Loucy (cell line): ENCODE measurements at regions not wholly inside any gene's neighbourhood (a gene's known extent, or its start where the extent isn't known, plus 50 kb on each side); places are given as distances from the start of the nearest gene placed in this dataset.

ENCODE experiments used
- H2AFZ ChIP-seq: fragments of 200-600 bp; sonication (generic); 2 replicates; pipeline ENCODE4 v1.6.0; 2016; ENCODE audit warnings: antibody characterized with exemption, mild to moderate bottlenecking, low read length, moderate library complexity
- H3F3A ChIP-seq: fragments of 200-600 bp; 2 replicates; pipeline ENCODE4 v1.6.0; 2016; ENCODE audit warnings: antibody characterized with exemption, low read depth, mild to moderate bottlenecking
- H3K27me3 ChIP-seq: fragments of 200-600 bp; sonication (generic); 2 replicates; pipeline ENCODE4 v1.6.1; 2014; ENCODE audit warnings: low read length, mild to moderate bottlenecking; ENCODE audit not compliant: insufficient read depth, poor library complexity, severe bottlenecking
- H3K36me3 ChIP-seq: fragments of 200-600 bp; sonication (generic); 2 replicates; pipeline ENCODE4 v1.6.1; 2016; ENCODE audit warnings: low read length; ENCODE audit not compliant: insufficient read depth
- H3K4me1 ChIP-seq: fragments of 200-600 bp; sonication (generic); 2 replicates; pipeline ENCODE4 v1.5.1; 2014; ENCODE audit warnings: low read length, mild to moderate bottlenecking; ENCODE audit not compliant: insufficient read depth, poor library complexity, severe bottlenecking
- H3K4me2 ChIP-seq: fragments of 200-600 bp; sonication (generic); 2 replicates; pipeline ENCODE4 v1.6.0; 2014; ENCODE audit warnings: antibody characterized with exemption, low read length, low read depth, mild to moderate bottlenecking; ENCODE audit not compliant: poor library complexity, severe bottlenecking
- H3K4me3 ChIP-seq: fragments of 200-600 bp; sonication (generic); 2 replicates; pipeline ENCODE4 v1.5.1; 2014; ENCODE audit warnings: low read length, mild to moderate bottlenecking, mixed read lengths; ENCODE audit not compliant: poor library complexity, severe bottlenecking
- H3K79me2 ChIP-seq: fragments of 200-600 bp; sonication (generic); 2 replicates; pipeline ENCODE4 v1.6.1; 2014; ENCODE audit warnings: low read length; ENCODE audit not compliant: insufficient read depth
- H3K9ac ChIP-seq: fragments of 200-600 bp; sonication (generic); 2 replicates; pipeline ENCODE4 v1.6.0; 2014; ENCODE audit warnings: mild to moderate bottlenecking, low read depth, low read length, moderate library complexity; ENCODE audit not compliant: poor library complexity, severe bottlenecking
- H3K9me2 ChIP-seq: fragments of 200-600 bp; sonication (generic); replicated peaks from 2 replicates; pipeline ENCODE4 v1.6.1; 2016; ENCODE audit warnings: low read depth, low read length, mixed read lengths
- H3K9me3 ChIP-seq: fragments of 200-600 bp; sonication (generic); 2 replicates; pipeline ENCODE4 v1.6.1; 2014; ENCODE audit warnings: mild to moderate bottlenecking, antibody characterized with exemption, low read length, low read depth; ENCODE audit not compliant: insufficient read depth
- H4K20me1 ChIP-seq: fragments of 200-600 bp; sonication (generic); 2 replicates; pipeline ENCODE4 v1.6.0; 2014; ENCODE audit warnings: antibody characterized with exemption, low read length, mild to moderate bottlenecking; ENCODE audit not compliant: insufficient read depth, poor library complexity, severe bottlenecking
- EZH2phosphoT487 ChIP-seq: fragments of 200-600 bp; IDR thresholded peaks from 2 replicates; pipeline ENCODE4 v1.6.1; 2018; ENCODE audit warnings: antibody characterized with exemption, mild to moderate bottlenecking, moderate library complexity, borderline replicate concordance
- TF ChIP-seq, protein P1 (sequence below): fragments of 200-600 bp; sonication (generic); conservative IDR thresholded peaks from 2 replicates; pipeline ENCODE4 v1.5.1; 2014; ENCODE audit warnings: mild to moderate bottlenecking, antibody characterized with exemption, low read length

DNA sequence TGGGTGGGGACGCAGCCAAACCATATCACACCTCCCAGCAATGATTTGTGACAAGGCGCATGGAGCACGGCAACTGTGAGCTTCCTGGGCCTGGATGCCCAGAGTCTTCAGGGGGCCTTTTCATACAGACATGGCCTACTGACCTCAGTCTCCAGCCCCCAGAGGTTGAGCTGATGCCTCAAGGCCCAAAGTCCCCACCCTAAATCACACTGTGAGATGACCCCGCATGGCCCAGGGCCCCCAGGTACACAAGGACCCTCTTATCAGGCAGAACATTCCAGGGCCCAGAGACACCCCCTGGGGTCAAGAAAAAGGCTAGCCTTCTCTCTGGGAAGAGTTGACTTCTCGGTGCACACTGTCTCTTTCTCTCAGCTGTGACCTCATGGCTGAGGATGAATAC lies 179.7 kb upstream of the C1orf174 start:
- Histone ChIP-seq H3K27me3 (no peaks in the 10 kb centered on the region), H3K9ac (no peak overlapping the region), H4K20me1 (no peaks in the 10 kb centered on the region), H3F3A (no peaks in the 10 kb centered on the region), H2AFZ (no peak overlapping the region), H3K4me1 (no peaks in the 10 kb centered on the region), H3K9me3 (no peaks in the 10 kb centered on the region), H3K9me2 (no peaks in the 10 kb centered on the region), H3K79me2 (no peaks in the 10 kb centered on the region), H3K4me3 (no peak overlapping the region), H3K36me3 (no peaks in the 10 kb centered on the region), H3K4me2 (no peak overlapping the region)
- TF ChIP-seq EZH2phosphoT487 = no peak
- TF ChIP-seq, protein P1, sequence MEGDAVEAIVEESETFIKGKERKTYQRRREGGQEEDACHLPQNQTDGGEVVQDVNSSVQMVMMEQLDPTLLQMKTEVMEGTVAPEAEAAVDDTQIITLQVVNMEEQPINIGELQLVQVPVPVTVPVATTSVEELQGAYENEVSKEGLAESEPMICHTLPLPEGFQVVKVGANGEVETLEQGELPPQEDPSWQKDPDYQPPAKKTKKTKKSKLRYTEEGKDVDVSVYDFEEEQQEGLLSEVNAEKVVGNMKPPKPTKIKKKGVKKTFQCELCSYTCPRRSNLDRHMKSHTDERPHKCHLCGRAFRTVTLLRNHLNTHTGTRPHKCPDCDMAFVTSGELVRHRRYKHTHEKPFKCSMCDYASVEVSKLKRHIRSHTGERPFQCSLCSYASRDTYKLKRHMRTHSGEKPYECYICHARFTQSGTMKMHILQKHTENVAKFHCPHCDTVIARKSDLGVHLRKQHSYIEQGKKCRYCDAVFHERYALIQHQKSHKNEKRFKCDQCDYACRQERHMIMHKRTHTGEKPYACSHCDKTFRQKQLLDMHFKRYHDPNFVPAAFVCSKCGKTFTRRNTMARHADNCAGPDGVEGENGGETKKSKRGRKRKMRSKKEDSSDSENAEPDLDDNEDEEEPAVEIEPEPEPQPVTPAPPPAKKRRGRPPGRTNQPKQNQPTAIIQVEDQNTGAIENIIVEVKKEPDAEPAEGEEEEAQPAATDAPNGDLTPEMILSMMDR = no peak

DNA sequence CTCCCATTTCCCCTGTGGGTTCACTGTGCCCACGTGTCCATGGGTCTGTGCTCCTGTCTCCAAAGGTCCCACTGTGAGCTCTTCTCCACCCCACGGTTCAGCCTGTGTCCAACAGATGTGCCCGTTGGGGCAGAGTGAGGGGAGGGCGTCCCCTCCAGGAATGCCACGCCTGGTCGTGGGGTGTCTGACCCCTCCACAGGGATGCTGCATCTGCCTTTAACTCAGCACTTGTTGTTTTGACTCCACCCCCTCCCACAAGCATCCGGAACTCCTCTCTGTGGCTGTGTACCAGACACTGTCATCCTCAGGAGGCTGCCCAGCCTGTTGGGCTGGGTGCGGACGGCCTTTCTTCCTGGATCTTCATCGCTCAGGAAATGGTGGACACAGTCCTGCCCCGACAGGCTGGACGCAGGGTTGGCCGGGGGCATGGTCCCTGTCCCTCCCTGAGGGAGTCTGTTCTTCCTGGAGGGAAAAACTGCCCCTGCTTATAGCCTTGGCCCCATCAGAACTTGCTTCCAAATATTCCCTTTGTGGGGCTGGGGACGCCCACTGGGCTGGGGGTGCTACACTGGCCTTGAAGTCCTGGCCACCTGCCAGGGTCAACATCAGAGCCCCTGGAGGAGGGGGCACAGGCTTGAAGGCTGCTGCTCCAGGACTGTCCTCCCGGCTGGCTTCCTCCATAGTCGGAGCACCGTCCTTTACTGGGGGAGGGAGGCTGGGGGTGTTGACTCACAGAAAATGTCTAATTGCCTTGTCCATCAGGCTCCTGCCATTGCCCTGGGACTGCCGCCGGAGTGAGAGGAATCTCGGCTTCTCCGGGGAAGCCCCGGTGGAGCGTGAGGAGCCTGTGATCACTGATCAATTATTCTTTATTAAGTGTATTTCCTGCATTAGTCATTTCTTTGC lies 182.0 kb upstream of the C1orf174 start:
- H2AFZ ChIP-seq = no peak overlapping the region
- H3K4me3 ChIP-seq = no peak overlapping the region
- no peaks in the 10 kb centered on the region for H3K27me3 ChIP-seq
- H3K36me3 ChIP-seq = no peaks in the 10 kb centered on the region
- no peaks in the 10 kb centered on the region for H3K79me2 ChIP-seq
- H3K4me1 ChIP-seq = no peaks in the 10 kb centered on the region
- no peak overlapping the region for H3K4me2 ChIP-seq
- no peak overlapping the region for H3K9ac ChIP-seq
- TF ChIP-seq, protein P1 = no peak
- no peak for TF ChIP-seq EZH2phosphoT487
- H3F3A ChIP-seq = no peaks in the 10 kb centered on the region
- H4K20me1 ChIP-seq = no peaks in the 10 kb centered on the region
- H3K9me3 ChIP-seq = no peaks in the 10 kb centered on the region
- no peaks in the 10 kb centered on the region for H3K9me2 ChIP-seq

DNA sequence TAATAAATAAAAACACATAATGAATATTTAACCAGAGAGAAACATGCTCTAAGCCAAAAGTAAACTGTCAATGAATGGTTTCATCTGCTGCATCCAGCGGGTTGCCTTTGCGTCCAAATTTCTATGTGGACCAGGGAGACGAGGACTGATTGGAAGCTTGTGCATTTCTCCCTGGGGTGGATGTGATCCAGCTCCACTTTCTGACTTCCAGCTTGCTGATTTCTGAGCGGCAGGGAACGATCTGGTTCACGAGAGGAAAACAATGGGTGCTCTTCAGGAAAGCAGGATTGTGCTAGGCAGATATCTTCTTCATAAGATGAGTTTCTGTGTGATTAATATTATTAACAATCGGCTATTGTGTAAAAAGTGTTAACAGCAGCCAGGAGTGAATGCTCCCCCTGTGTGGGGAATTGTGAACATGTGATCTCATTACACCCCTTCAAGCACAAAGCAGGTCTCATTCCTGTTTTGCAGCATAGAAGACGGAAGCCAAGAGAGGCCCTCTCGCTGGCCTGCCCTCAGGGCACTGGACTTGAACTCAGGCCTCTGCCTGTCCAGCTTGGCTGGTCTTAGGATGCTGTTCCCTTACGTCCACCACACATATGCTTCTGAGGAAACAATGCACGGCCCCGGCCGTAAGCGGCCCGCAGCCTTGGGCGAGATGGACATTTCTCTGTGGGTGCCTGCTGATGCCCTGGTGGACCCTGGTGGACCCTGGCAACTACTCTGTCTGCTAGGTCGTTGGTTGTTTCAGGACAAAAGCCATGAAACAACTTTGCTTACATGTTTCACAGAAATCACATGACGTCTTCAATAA lies 183.4 kb upstream of the C1orf174 start:
- Histone ChIP-seq H2AFZ (no peak overlapping the region), H3F3A (no peaks in the 10 kb centered on the region), H3K4me1 (no peaks in the 10 kb centered on the region), H3K9me2 (no peaks in the 10 kb centered on the region), H3K79me2 (no peaks in the 10 kb centered on the region), H3K27me3 (no peaks in the 10 kb centered on the region), H3K9ac (no peak overlapping the region), H3K36me3 (no peaks in the 10 kb centered on the region), H3K4me2 (no peak overlapping the region), H3K9me3 (no peaks in the 10 kb centered on the region), H3K4me3 (no peak overlapping the region), H4K20me1 (no peaks in the 10 kb centered on the region)
- no peak for TF ChIP-seq EZH2phosphoT487
- TF ChIP-seq, protein P1 = no peak
